ENCODE measurements at regions not wholly inside any gene's neighbourhood (a gene's known extent, or its start where the extent isn't known, plus 50 kb on each side); places are given as distances from the start of the nearest gene placed in this dataset.

- Histone ChIP-seq H3K4me1 (ENCODE audit: low read length) (no peaks in the 10 kb centered on the region), H2AFZ (ENCODE audit: low read length) (no peak overlapping the region), H4K20me1 (ENCODE audit: insufficient read depth, low read length) (no peaks in the 10 kb centered on the region), H3K27ac (ENCODE audit: low read length) (no peak overlapping the region), H3K9ac (ENCODE audit: low read length) (no peak overlapping the region), H3K79me2 (ENCODE audit: low read length) (no peaks in the 10 kb centered on the region), H3K4me3 (ENCODE audit: low read length) (no peak overlapping the region), H3K9me3 (replicated peaks; ENCODE audit: insufficient read depth, low read length) (no peaks in the 10 kb centered on the region), H3K27me3 (replicated peaks; ENCODE audit: insufficient read depth, low read length) (no peaks in the 10 kb centered on the region), H3F3A (ENCODE audit: insufficient read depth, low read length) (no peaks in the 10 kb centered on the region), H3K9me2 (replicated peaks; ENCODE audit: insufficient read depth, low read length) (no peaks in the 10 kb centered on the region), H3K36me3 (replicated peaks; ENCODE audit: insufficient read depth, low read length) (no peaks in the 10 kb centered on the region), H3K4me2 (ENCODE audit: low read depth, low read length) (no peak overlapping the region)
- DNase-seq = no peak
- TF ChIP-seq EZH2phosphoT487 (IDR thresholded peaks at IDR 0.05; ENCODE audit: low read length) (no peak), EZH2 (optimal IDR thresholded peaks at IDR 0.05; ENCODE audit: low read depth, low read length) (no peak)
- TF ChIP-seq, protein P1, sequence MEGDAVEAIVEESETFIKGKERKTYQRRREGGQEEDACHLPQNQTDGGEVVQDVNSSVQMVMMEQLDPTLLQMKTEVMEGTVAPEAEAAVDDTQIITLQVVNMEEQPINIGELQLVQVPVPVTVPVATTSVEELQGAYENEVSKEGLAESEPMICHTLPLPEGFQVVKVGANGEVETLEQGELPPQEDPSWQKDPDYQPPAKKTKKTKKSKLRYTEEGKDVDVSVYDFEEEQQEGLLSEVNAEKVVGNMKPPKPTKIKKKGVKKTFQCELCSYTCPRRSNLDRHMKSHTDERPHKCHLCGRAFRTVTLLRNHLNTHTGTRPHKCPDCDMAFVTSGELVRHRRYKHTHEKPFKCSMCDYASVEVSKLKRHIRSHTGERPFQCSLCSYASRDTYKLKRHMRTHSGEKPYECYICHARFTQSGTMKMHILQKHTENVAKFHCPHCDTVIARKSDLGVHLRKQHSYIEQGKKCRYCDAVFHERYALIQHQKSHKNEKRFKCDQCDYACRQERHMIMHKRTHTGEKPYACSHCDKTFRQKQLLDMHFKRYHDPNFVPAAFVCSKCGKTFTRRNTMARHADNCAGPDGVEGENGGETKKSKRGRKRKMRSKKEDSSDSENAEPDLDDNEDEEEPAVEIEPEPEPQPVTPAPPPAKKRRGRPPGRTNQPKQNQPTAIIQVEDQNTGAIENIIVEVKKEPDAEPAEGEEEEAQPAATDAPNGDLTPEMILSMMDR (IDR thresholded peaks at IDR 0.05; ENCODE audit: low read length) = no peak
These were observed 224.5 kb downstream of the TXNL1 start for GRCh38 chr18:56413862-56414261.

DNA sequence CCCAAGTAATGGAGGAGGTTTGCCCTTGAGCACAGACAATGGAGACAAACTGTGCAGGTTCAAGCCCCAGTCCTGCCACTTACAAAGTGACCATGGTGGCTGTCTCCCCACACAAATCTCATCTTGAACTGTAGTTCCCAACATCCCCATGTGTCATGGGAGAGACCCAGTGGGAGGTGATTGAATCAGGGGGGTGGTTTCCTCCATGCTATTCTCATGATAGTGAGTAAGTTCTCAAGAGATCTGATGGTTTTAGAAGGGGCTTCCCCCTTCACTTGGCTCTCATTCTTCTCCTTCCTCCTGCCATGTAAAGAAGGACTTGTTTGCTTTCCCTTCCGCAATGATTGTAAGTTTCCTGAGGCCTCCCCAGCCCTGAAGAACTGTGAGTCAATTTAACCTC is 225.4 kb downstream of the TXNL1 start:
- H4K20me1 ChIP-seq (ENCODE audit: insufficient read depth, low read length) = no peaks in the 10 kb centered on the region
- H3F3A ChIP-seq (ENCODE audit: insufficient read depth, low read length) = no peaks in the 10 kb centered on the region
- TF ChIP-seq, protein P1 (IDR thresholded peaks at IDR 0.05; ENCODE audit: low read length) = no peak
- TF ChIP-seq EZH2phosphoT487 (IDR thresholded peaks at IDR 0.05; ENCODE audit: low read length) (no peak), EZH2 (optimal IDR thresholded peaks at IDR 0.05; ENCODE audit: low read depth, low read length) (no peak)
- no peak overlapping the region for H3K4me2 ChIP-seq (ENCODE audit: low read depth, low read length)
- no peaks in the 10 kb centered on the region for H3K79me2 ChIP-seq (ENCODE audit: low read length)
- no peak overlapping the region for H3K9ac ChIP-seq (ENCODE audit: low read length)
- no peaks in the 10 kb centered on the region for H3K36me3 ChIP-seq (replicated peaks; ENCODE audit: insufficient read depth, low read length)
- no peaks in the 10 kb centered on the region for H3K9me2 ChIP-seq (replicated peaks; ENCODE audit: insufficient read depth, low read length)
- no peak for DNase-seq
- no peaks in the 10 kb centered on the region for H3K4me1 ChIP-seq (ENCODE audit: low read length)
- H3K4me3 ChIP-seq (ENCODE audit: low read length) = no peak overlapping the region
- H3K27ac ChIP-seq (ENCODE audit: low read length) = no peak overlapping the region
- H2AFZ ChIP-seq (ENCODE audit: low read length) = no peak overlapping the region
- H3K9me3 ChIP-seq (replicated peaks; ENCODE audit: insufficient read depth, low read length) = no peaks in the 10 kb centered on the region; the same call in 1 of the 2 replicates
- no peaks in the 10 kb centered on the region for H3K27me3 ChIP-seq (replicated peaks; ENCODE audit: insufficient read depth, low read length)

DNA sequence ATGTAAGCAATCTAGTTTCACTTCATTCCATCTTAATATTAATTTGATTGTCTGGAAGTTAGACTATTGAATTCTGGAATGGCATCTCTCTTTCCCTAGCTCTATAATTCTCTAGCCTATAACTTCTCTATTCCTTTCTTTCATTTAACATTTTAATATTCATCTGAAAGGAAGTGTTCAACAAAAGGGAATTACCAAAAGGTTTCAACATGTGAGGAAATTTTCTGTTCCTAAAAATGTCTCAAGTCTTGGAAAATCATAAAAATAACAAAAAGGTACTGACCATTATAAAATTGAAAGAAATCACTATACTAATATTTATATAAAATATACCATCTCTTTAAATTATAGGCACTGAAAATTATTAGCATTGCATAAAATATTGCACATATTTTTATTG is 228.7 kb downstream of the TXNL1 start:
- no peaks in the 10 kb centered on the region for H4K20me1 ChIP-seq (ENCODE audit: insufficient read depth, low read length)
- H3K9ac ChIP-seq (ENCODE audit: low read length) = no peak overlapping the region
- H3K27ac ChIP-seq (ENCODE audit: low read length) = no peak overlapping the region
- no peak for DNase-seq
- no peaks in the 10 kb centered on the region for H3K27me3 ChIP-seq (replicated peaks; ENCODE audit: insufficient read depth, low read length)
- H3K4me1 ChIP-seq (ENCODE audit: low read length) = no peaks in the 10 kb centered on the region
- H3K4me3 ChIP-seq (ENCODE audit: low read length) = no peak overlapping the region
- H3K9me2 ChIP-seq (replicated peaks; ENCODE audit: insufficient read depth, low read length) = no peaks in the 10 kb centered on the region
- no peaks in the 10 kb centered on the region for H3F3A ChIP-seq (ENCODE audit: insufficient read depth, low read length)
- no peaks in the 10 kb centered on the region for H3K79me2 ChIP-seq (ENCODE audit: low read length)
- H3K4me2 ChIP-seq (ENCODE audit: low read depth, low read length) = no peak overlapping the region
- no peaks in the 10 kb centered on the region for H3K36me3 ChIP-seq (replicated peaks; ENCODE audit: insufficient read depth, low read length)
- TF ChIP-seq EZH2 (optimal IDR thresholded peaks at IDR 0.05; ENCODE audit: low read depth, low read length) (no peak), EZH2phosphoT487 (IDR thresholded peaks at IDR 0.05; ENCODE audit: low read length) (no peak)
- no peaks in the 10 kb centered on the region; the same call in 1 of the 2 replicates for H3K9me3 ChIP-seq (replicated peaks; ENCODE audit: insufficient read depth, low read length)
- no peak overlapping the region for H2AFZ ChIP-seq (ENCODE audit: low read length)

GRCh38 chr18:56407646-56408180 is 230.7 kb downstream of the TXNL1 start:
- no peak overlapping the region for H3K27ac ChIP-seq (ENCODE audit: low read length)

More at GRCh38 chr18:56407646-56408180, 230.7 kb downstream of the TXNL1 start:
- H3K4me1 ChIP-seq (ENCODE audit: low read length) = no peaks in the 10 kb centered on the region
- H4K20me1 ChIP-seq (ENCODE audit: insufficient read depth, low read length) = no peaks in the 10 kb centered on the region
- no peaks in the 10 kb centered on the region for H3K36me3 ChIP-seq (replicated peaks; ENCODE audit: insufficient read depth, low read length)
- no peak overlapping the region for H3K4me3 ChIP-seq (ENCODE audit: low read length)
- H2AFZ ChIP-seq (ENCODE audit: low read length) = no peak overlapping the region
- H3K9ac ChIP-seq (ENCODE audit: low read length) = no peak overlapping the region
- H3K9me2 ChIP-seq (replicated peaks; ENCODE audit: insufficient read depth, low read length) = no peaks in the 10 kb centered on the region
- H3K4me2 ChIP-seq (ENCODE audit: low read depth, low read length) = no peak overlapping the region
- TF ChIP-seq EZH2phosphoT487 (IDR thresholded peaks at IDR 0.05; ENCODE audit: low read length) (no peak), EZH2 (optimal IDR thresholded peaks at IDR 0.05; ENCODE audit: low read depth, low read length) (no peak)
- TF ChIP-seq, protein P1 (IDR thresholded peaks at IDR 0.05; ENCODE audit: low read length) = no peak
- H3K79me2 ChIP-seq (ENCODE audit: low read length) = no peaks in the 10 kb centered on the region
- no peaks in the 10 kb centered on the region; the same call in 1 of the 2 replicates for H3K9me3 ChIP-seq (replicated peaks; ENCODE audit: insufficient read depth, low read length)
- no peak for DNase-seq
- H3K27me3 ChIP-seq (replicated peaks; ENCODE audit: insufficient read depth, low read length) = no peaks in the 10 kb centered on the region
- no peaks in the 10 kb centered on the region for H3F3A ChIP-seq (ENCODE audit: insufficient read depth, low read length)

Data from MM.1S (cell line).